Hematopoietic multipotent progenitor cell (in vitro differentiated cells): ENCODE measurements at regions not wholly inside any gene's neighbourhood (a gene's known extent, or its start where the extent isn't known, plus 50 kb on each side); places are given as distances from the start of the nearest gene placed in this dataset.

Experiments
- DNase-seq, 3 donors: peaks; one replicate each; pipeline ENCODE4 v3.0.0-alpha.2; 2011 to 2015; ENCODE audit warnings: low read depth in 2 of 3, low spot score in 2 of 3

- DNase-seq, result no peak
Observed at GRCh38 chr16:48905632-48906505, 295.9 kb upstream of the N4BP1 start.

GRCh38 chr16:48904333-48904732 lies 294.4 kb upstream of the N4BP1 start:
- no peak for DNase-seq

GRCh38 chr16:48903039-48903438 lies 293.1 kb upstream of the N4BP1 start:
- DNase-seq, result no peak

- DNase-seq, result no peak
Observed at GRCh38 chr16:48901712-48902374, 291.9 kb upstream of the N4BP1 start.

- no peak for DNase-seq
Observed at GRCh38 chr16:48899500-48899899, 289.5 kb upstream of the N4BP1 start.

- no peak for DNase-seq
Observed at GRCh38 chr16:48897698-48898205, 287.8 kb upstream of the N4BP1 start.

- no peak for DNase-seq
Observed at GRCh38 chr16:48895142-48895541, 285.2 kb upstream of the N4BP1 start.

- DNase-seq, result no peak
Observed at GRCh38 chr16:48892893-48893292, 282.9 kb upstream of the N4BP1 start.

GRCh38 chr16:48887646-48888210 lies 277.7 kb upstream of the N4BP1 start:
- DNase-seq, result no peak

- DNase-seq, result no peak
Observed at GRCh38 chr16:48885471-48885870, 275.5 kb upstream of the N4BP1 start.

- DNase-seq, result no peak
Observed at GRCh38 chr16:48881272-48881671, 271.3 kb upstream of the N4BP1 start.

- no peak for DNase-seq
Observed at GRCh38 chr16:48879223-48880122, 269.5 kb upstream of the N4BP1 start.

- DNase-seq, result no peak
Observed at GRCh38 chr16:48877946-48878345, 268.0 kb upstream of the N4BP1 start.

GRCh38 chr16:48870141-48870540 lies 260.2 kb upstream of the N4BP1 start:
- DNase-seq, result no peak

GRCh38 chr16:48865520-48865919 lies 255.5 kb upstream of the N4BP1 start:
- no peak for DNase-seq

- no peak for DNase-seq
Observed at GRCh38 chr16:48864055-48864454, 254.1 kb upstream of the N4BP1 start.

- no peak for DNase-seq
Observed at GRCh38 chr16:48862087-48862532, 252.1 kb upstream of the N4BP1 start.

- DNase-seq, result no peak
Observed at GRCh38 chr16:48860341-48860740, 250.4 kb upstream of the N4BP1 start.

GRCh38 chr16:48852951-48853350 lies 243.0 kb upstream of the N4BP1 start:
- no peak for DNase-seq

- DNase-seq, result no peak
Observed at GRCh38 chr16:48852458-48852857, 242.5 kb upstream of the N4BP1 start.
